Endodermal cell (in vitro differentiated cells): ENCODE measurements at regions not wholly inside any gene's neighbourhood (a gene's known extent, or its start where the extent isn't known, plus 50 kb on each side); places are given as distances from the start of the nearest gene placed in this dataset.

Experiments
- DNase-seq: peaks from one replicate; pipeline ENCODE4 v3.0.0-alpha.2; 2017
- H3K27ac ChIP-seq: 2 replicates; pipeline ENCODE4 v1.5.1; 2013; ENCODE audit warnings: mild to moderate bottlenecking, low read depth, low read length, moderate library complexity
- H3K27me3 ChIP-seq: 2 replicates; pipeline ENCODE4 v1.6.1; 2013; ENCODE audit warnings: mild to moderate bottlenecking, low read length, moderate library complexity; ENCODE audit not compliant: insufficient read depth, control insufficient read depth, poor library complexity, severe bottlenecking
- H3K36me3 ChIP-seq: 2 replicates; pipeline ENCODE4 v1.7.0; 2013; ENCODE audit warnings: mild to moderate bottlenecking, low read length, moderate library complexity; ENCODE audit not compliant: control insufficient read depth, insufficient read depth
- H3K4me1 ChIP-seq: one replicate; pipeline ENCODE4 v1.7.0; 2013; ENCODE audit warnings: low read length; ENCODE audit not compliant: control insufficient read depth, insufficient read depth
- H3K4me3 ChIP-seq: 2 replicates; pipeline ENCODE4 v1.5.1; 2013; ENCODE audit warnings: mild to moderate bottlenecking, low read length, moderate library complexity
- H3K9ac ChIP-seq: 2 replicates; pipeline ENCODE4 v1.6.1; 2013; ENCODE audit warnings: mild to moderate bottlenecking, low read length, moderate library complexity; ENCODE audit not compliant: poor library complexity, severe bottlenecking; ENCODE audit errors: extremely low read depth
- H3K9me3 ChIP-seq: 2 replicates; pipeline ENCODE4 v1.6.1; 2013; ENCODE audit warnings: mild to moderate bottlenecking, low read length, moderate library complexity; ENCODE audit not compliant: control insufficient read depth
- H3K27ac Mint-ChIP-seq: 2 replicates; pipeline ENCODE4 v1.8.0; 2020; ENCODE audit warnings: mixed read lengths
- H3K27me3 Mint-ChIP-seq: 2 replicates; pipeline ENCODE4 v1.8.0; 2021; ENCODE audit warnings: mild to moderate bottlenecking, mixed read lengths; ENCODE audit not compliant: insufficient read depth
- H3K36me3 Mint-ChIP-seq: 2 replicates; pipeline ENCODE4 v1.8.0; 2020; ENCODE audit warnings: low read depth, mixed read lengths
- H3K4me1 Mint-ChIP-seq: 2 replicates; pipeline ENCODE4 v1.8.0; 2020; ENCODE audit warnings: mixed read lengths
- H3K4me3 Mint-ChIP-seq: 2 replicates; pipeline ENCODE4 v1.8.0; 2020; ENCODE audit warnings: mild to moderate bottlenecking, moderate library complexity, mixed read lengths
- H3K9me3 Mint-ChIP-seq: 2 replicates; pipeline ENCODE4 v1.8.0; 2020; ENCODE audit warnings: mild to moderate bottlenecking, mixed read lengths
- WGBS, 2 experiments: methylation state at CpG; one replicate each; pipeline versions ENCODE4 v1.1.5 to v1.1.7; 2013; ENCODE audit warnings: missing lambda C conversion rate in 2 of 2, mixed read lengths in 1 of 2; ENCODE audit not compliant: insufficient coverage in 1 of 2, insufficient read length in 1 of 2; 5-methylcytosine and 5-hydroxymethylcytosine counted together
- TF ChIP-seq, protein P1 (sequence below): fragments of 200-600 bp; sonication (generic); conservative IDR thresholded peaks from 2 replicates; pipeline ENCODE4 v1.5.0; 2021; ENCODE audit warnings: antibody characterized with exemption, mild to moderate bottlenecking

DNA sequence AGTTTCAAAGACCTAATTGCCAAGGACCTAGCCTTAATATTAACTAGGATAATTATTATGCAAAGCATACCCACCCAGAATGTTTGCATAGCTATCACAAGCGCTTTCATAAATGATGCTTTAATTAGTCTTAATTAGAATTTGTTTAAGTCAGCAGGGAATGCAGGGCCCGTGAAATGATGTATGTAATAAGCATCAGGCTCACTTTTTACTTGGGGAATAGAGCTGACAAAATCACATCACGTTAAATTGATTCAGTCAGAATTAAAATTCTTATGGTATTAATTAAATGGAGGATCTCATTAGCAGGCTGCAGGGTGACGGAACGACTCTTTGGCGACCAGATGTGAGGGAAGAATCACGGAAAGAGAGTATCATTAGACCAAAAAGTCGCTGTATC lies 264.5 kb downstream of the GPD2 start:
- no peak overlapping the region for H3K27ac Mint-ChIP-seq
- H3K36me3 Mint-ChIP-seq = no peaks in the 10 kb centered on the region
- no peak overlapping the region for H3K4me3 Mint-ChIP-seq
- no peaks in the 10 kb centered on the region for H3K9me3 Mint-ChIP-seq
- H3K27me3 ChIP-seq = no peaks in the 10 kb centered on the region
- no peaks in the 10 kb centered on the region for H3K36me3 ChIP-seq
- no peak for DNase-seq
- H3K27me3 Mint-ChIP-seq = no peaks in the 10 kb centered on the region
- H3K27ac ChIP-seq = no peak overlapping the region
- no peak overlapping the region for H3K9ac ChIP-seq
- TF ChIP-seq, protein P1, sequence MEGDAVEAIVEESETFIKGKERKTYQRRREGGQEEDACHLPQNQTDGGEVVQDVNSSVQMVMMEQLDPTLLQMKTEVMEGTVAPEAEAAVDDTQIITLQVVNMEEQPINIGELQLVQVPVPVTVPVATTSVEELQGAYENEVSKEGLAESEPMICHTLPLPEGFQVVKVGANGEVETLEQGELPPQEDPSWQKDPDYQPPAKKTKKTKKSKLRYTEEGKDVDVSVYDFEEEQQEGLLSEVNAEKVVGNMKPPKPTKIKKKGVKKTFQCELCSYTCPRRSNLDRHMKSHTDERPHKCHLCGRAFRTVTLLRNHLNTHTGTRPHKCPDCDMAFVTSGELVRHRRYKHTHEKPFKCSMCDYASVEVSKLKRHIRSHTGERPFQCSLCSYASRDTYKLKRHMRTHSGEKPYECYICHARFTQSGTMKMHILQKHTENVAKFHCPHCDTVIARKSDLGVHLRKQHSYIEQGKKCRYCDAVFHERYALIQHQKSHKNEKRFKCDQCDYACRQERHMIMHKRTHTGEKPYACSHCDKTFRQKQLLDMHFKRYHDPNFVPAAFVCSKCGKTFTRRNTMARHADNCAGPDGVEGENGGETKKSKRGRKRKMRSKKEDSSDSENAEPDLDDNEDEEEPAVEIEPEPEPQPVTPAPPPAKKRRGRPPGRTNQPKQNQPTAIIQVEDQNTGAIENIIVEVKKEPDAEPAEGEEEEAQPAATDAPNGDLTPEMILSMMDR = no peak
- no peaks in the 10 kb centered on the region for H3K4me1 ChIP-seq
- no peaks in the 10 kb centered on the region for H3K9me3 ChIP-seq
- peaks cover 40% of the 10 kb centered on the region for H3K4me1 Mint-ChIP-seq
- no peak overlapping the region for H3K4me3 ChIP-seq
- 74 to 86% methylated on average over 4 to 8 of the region's 8 CpGs for WGBS, 2 experiments

DNA sequence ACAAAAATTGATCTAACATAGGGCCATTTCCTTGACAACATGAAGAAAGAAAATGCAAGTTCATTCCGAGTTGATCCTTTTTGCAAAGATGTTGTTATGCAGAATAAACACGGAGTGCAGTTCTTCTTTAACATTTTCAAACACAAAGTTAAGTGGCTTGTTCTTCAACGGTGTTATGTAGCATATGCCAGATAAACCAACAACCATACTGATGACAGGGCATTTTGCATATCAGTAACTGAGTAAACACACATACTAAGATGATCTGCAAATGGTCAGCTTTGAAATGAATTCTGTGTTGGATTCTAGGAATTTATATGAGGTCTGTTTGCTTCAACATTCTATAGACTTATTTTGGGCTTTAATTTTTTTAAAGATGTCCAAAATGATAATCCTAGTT lies 266.4 kb downstream of the GPD2 start:
- TF ChIP-seq, protein P1 = no peak
- Histone ChIP-seq H3K27ac (no peak overlapping the region), H3K27me3 (no peaks in the 10 kb centered on the region), H3K36me3 (no peaks in the 10 kb centered on the region), H3K4me1 (no peaks in the 10 kb centered on the region), H3K9ac (no peak overlapping the region), H3K9me3 (no peaks in the 10 kb centered on the region), H3K4me3 (no peak overlapping the region)
- DNase-seq = no peak
- H3K4me1 Mint-ChIP-seq = peaks cover 34% of the 10 kb centered on the region
- no peaks in the 10 kb centered on the region for H3K27me3 Mint-ChIP-seq
- no peaks in the 10 kb centered on the region for H3K9me3 Mint-ChIP-seq
- no peaks in the 10 kb centered on the region for H3K36me3 Mint-ChIP-seq
- H3K4me3 Mint-ChIP-seq = no peak overlapping the region
- 28 to 35% methylated on average over 3 of the region's 3 CpGs for WGBS, 2 experiments
- H3K27ac Mint-ChIP-seq = peak overlapping the region; percentile 62

DNA sequence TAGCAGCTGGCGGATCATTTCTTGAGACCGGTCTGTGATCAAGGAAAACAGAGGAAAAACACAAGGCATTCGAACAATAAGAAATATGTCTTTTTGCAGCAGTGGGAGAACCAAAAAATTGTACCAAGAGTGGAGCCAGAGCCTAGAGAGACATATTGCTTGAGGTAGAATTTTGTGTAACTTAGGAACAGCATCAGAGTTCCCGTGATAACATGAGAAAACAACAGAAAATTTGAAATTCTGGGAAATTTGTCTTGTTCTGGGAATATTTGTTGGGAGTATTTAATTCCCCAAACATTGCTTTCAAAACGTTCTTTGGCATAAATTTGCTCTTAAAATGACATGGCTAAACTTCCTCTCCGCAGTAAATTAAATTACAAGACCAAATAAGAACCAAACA lies 267.5 kb downstream of the GPD2 start:
- 95% methylated on average over 4 to 6 of the region's 6 CpGs for WGBS, 2 experiments
- H3K4me3 Mint-ChIP-seq = no peak overlapping the region
- H3K4me1 Mint-ChIP-seq = peaks cover 34% of the 10 kb centered on the region

More for the DNA sequence above, 267.5 kb downstream of the GPD2 start:
- no peak overlapping the region for H3K27ac ChIP-seq
- no peaks in the 10 kb centered on the region for H3K36me3 ChIP-seq
- no peaks in the 10 kb centered on the region for H3K27me3 Mint-ChIP-seq
- no peak overlapping the region for H3K4me3 ChIP-seq
- DNase-seq = no peak
- H3K9ac ChIP-seq = no peak overlapping the region
- H3K4me1 ChIP-seq = no peaks in the 10 kb centered on the region
- H3K27ac Mint-ChIP-seq = no peak overlapping the region
- TF ChIP-seq, protein P1 = no peak
- H3K9me3 ChIP-seq = no peaks in the 10 kb centered on the region
- H3K27me3 ChIP-seq = no peaks in the 10 kb centered on the region
- H3K36me3 Mint-ChIP-seq = no peaks in the 10 kb centered on the region
- H3K9me3 Mint-ChIP-seq = no peaks in the 10 kb centered on the region
